Spleen (tissue), 11 donors: ENCODE measurements at regions not wholly inside any gene's neighbourhood (a gene's known extent, or its start where the extent isn't known, plus 50 kb on each side); places are given as distances from the start of the nearest gene placed in this dataset.

Source experiments
- DNase-seq: peaks from one replicate; pipeline ENCODE4 v3.0.0-alpha.2; 2020
- H3K27ac ChIP-seq, 8 donors: fragments of 200-600 bp; sonication (generic) in 7 of 8; 1 replicate in 4 of 8; 2 replicates in 4 of 8; pipeline versions ENCODE4 v1.5.0 to v1.8.0; 2016 to 2021; ENCODE audit warnings: inconsistent platforms in 4 of 8, mild to moderate bottlenecking in 4 of 8, moderate library complexity in 1 of 8
- H3K27me3 ChIP-seq, 7 donors: fragments of 200-600 bp; sonication (generic) in 6 of 7; replicated peaks in 1 of 7; 1 replicate in 4 of 7; 2 replicates in 3 of 7; pipeline versions ENCODE4 v1.5.0 to v1.8.0; 2016 to 2021; ENCODE audit warnings: inconsistent platforms in 3 of 7, mild to moderate bottlenecking in 1 of 7
- H3K36me3 ChIP-seq, 6 donors: fragments of 200-600 bp; sonication (generic) in 5 of 6; 1 replicate in 4 of 6; 2 replicates in 2 of 6; pipeline versions ENCODE4 v1.5.0 to v1.8.0; 2016 to 2021; ENCODE audit warnings: inconsistent platforms in 2 of 6
- H3K4me1 ChIP-seq, 6 donors: fragments of 200-600 bp; sonication (generic) in 5 of 6; 1 replicate in 3 of 6; 2 replicates in 3 of 6; pipeline versions ENCODE4 v1.5.0 to v1.8.0; 2016 to 2021; ENCODE audit warnings: inconsistent platforms in 3 of 6
- H3K4me3 ChIP-seq, 8 donors: fragments of 200-600 bp; sonication (generic) in 7 of 8; 1 replicate in 4 of 8; 2 replicates in 4 of 8; pipeline versions ENCODE4 v1.5.0 to v1.8.0; 2016 to 2021; ENCODE audit warnings: inconsistent platforms in 4 of 8, mild to moderate bottlenecking in 4 of 8, moderate library complexity in 2 of 8
- H3K9me3 ChIP-seq, 8 donors: fragments of 200-600 bp; sonication (generic) in 7 of 8; 1 replicate in 4 of 8; 2 replicates in 4 of 8; pipeline versions ENCODE4 v1.5.0 to v1.8.0; 2016 to 2021; ENCODE audit warnings: inconsistent platforms in 4 of 8
- CTCF ChIP-seq, 11 experiments: fragments of 200-600 bp in 7 of 11; fragments of 450-650 bp in 4 of 11; sonication (generic) in 4 of 11; IDR thresholded peaks in 8 of 11; conservative IDR thresholded peaks in 3 of 11; 1 replicate in 7 of 11; 2 replicates in 4 of 11; pipeline versions ENCODE4 v1.4.0 to v1.8.0; 2016 to 2021; ENCODE audit warnings: antibody characterized with exemption in 11 of 11, inconsistent platforms in 4 of 11, mild to moderate bottlenecking in 1 of 11
- POLR2A ChIP-seq, 3 donors: fragments of 450-650 bp; IDR thresholded peaks; one replicate each; pipeline ENCODE4 v1.5.1; 2017; ENCODE audit warnings: antibody characterized with exemption in 3 of 3, mild to moderate bottlenecking in 1 of 3
- POLR2AphosphoS5 ChIP-seq, 3 donors: sonication (generic); formaldehyde crosslinking; IDR thresholded peaks; one replicate each; pipeline ENCODE4 v1.5.1; 2017; ENCODE audit warnings: antibody characterized with exemption in 3 of 3
- WGBS, 5 donors: extraction: QIAGEN DNeasy Blood & Tissue Kit in 3 of 5; methylation state at CpG; one replicate each; pipeline versions ENCODE4 v1.1.5 to v1.1.7; 2013 to 2018; 5-methylcytosine and 5-hydroxymethylcytosine counted together
- intact Hi-C: fragments of 100-400 bp; cut with DNase I; formaldehyde crosslinking; loops from one replicate; pipeline ENCODE4 v1.15.0; 2023; ENCODE audit warnings: low total_unique reads
- donor health status: healthy with polysubstance abuse.
- donor health status: DM: no; HTN: no; CAD: no; lungs with moderate emphysema.
- donor health status: DM: no; HTN: no; CAD: no.
- donor health status: Bipolar disorder and iron deficiency.
- donor health status: healthy.
- donor health status: DM: no; HTN: no; CAD: no.
- donor health status: DM: yes; HTN: yes; CAD: no.

- DNase-seq = no peak
- H3K4me1 ChIP-seq = no peaks in the 10 kb centered on the region
- H3K4me3 ChIP-seq = no peak overlapping the region
- 72 to 87% (median 81%) methylated on average over 2 of the region's 2 CpGs for WGBS, 5 donors
- H3K27me3 ChIP-seq = no peaks in the 10 kb centered on the region
- no peak overlapping the region for H3K27ac ChIP-seq
- H3K9me3 ChIP-seq = peaks cover 0 to 8% (median 0%) of the 10 kb centered on the region in 8 donors
- intact Hi-C loops = no loop called here
- no peak for TF ChIP-seq CTCF (IDR thresholded peaks at IDR 0.05 in 8 of 11, conservative IDR thresholded peaks at IDR 0.05 in 3 of 11)
- TF ChIP-seq POLR2AphosphoS5 (IDR thresholded peaks at IDR 0.05) = no peak
- no peaks in the 10 kb centered on the region for H3K36me3 ChIP-seq
Observed at GRCh38 chrX:7414753-7415152, 266.8 kb upstream of the PUDP start.

- Histone ChIP-seq H3K4me3 (no peak overlapping the region), H3K4me1 (no peaks in the 10 kb centered on the region), H3K27me3 (no peaks in the 10 kb centered on the region), H3K9me3 (peaks cover 0 to 8% (median 0%) of the 10 kb centered on the region in 8 donors), H3K36me3 (no peaks in the 10 kb centered on the region), H3K27ac (no peak overlapping the region)
- TF ChIP-seq CTCF (IDR thresholded peaks at IDR 0.05 in 8 of 11, conservative IDR thresholded peaks at IDR 0.05 in 3 of 11) = no peak
- no peak for TF ChIP-seq POLR2AphosphoS5 (IDR thresholded peaks at IDR 0.05)
- TF ChIP-seq POLR2A (IDR thresholded peaks at IDR 0.05) = no peak
- 66 to 90% (median 78%) methylated on average over 3 to 4 of the region's 4 CpGs for WGBS, 5 donors
- DNase-seq = no peak
- intact Hi-C loops = no loop called here
Observed at GRCh38 chrX:7412840-7413239, 264.9 kb upstream of the PUDP start.

GRCh38 chrX:7409866-7410265 lies 261.9 kb upstream of the PUDP start:
- H3K27ac ChIP-seq = no peak overlapping the region
- no peaks in the 10 kb centered on the region for H3K27me3 ChIP-seq
- no peak for TF ChIP-seq CTCF (IDR thresholded peaks at IDR 0.05 in 8 of 11, conservative IDR thresholded peaks at IDR 0.05 in 3 of 11)
- TF ChIP-seq POLR2A (IDR thresholded peaks at IDR 0.05) = no peak
- TF ChIP-seq POLR2AphosphoS5 (IDR thresholded peaks at IDR 0.05) = no peak
- peaks cover 0 to 8% (median 0%) of the 10 kb centered on the region in 8 donors for H3K9me3 ChIP-seq
- intact Hi-C loops = no loop called here
- WGBS, 5 donors = 84 to 97% (median 88%) methylated on average over 5 of the region's 5 CpGs
- no peaks in the 10 kb centered on the region for H3K4me1 ChIP-seq
- DNase-seq = no peak
- no peak overlapping the region for H3K4me3 ChIP-seq
- H3K36me3 ChIP-seq = no peaks in the 10 kb centered on the region

- Histone ChIP-seq H3K9me3 (no peaks in the 10 kb centered on the region), H3K27ac (no peak overlapping the region), H3K4me1 (no peaks in the 10 kb centered on the region), H3K36me3 (no peaks in the 10 kb centered on the region), H3K27me3 (no peaks in the 10 kb centered on the region), H3K4me3 (no peak overlapping the region)
- WGBS, 5 donors = 86 to 100% (median 95%) methylated on average over 2 of the region's 2 CpGs
- DNase-seq = no peak
- TF ChIP-seq POLR2AphosphoS5 (IDR thresholded peaks at IDR 0.05) (no peak), CTCF (IDR thresholded peaks at IDR 0.05 in 8 of 11, conservative IDR thresholded peaks at IDR 0.05 in 3 of 11) (no peak), POLR2A (IDR thresholded peaks at IDR 0.05) (no peak)
- intact Hi-C loops = no loop called here
Observed at GRCh38 chrX:7399373-7399772, 251.4 kb upstream of the PUDP start.
